Spinal cord (tissue), 9 donors: ENCODE measurements at regions not wholly inside any gene's neighbourhood (a gene's known extent, or its start where the extent isn't known, plus 50 kb on each side); places are given as distances from the start of the nearest gene placed in this dataset.

Source experiments
- DNase-seq, 6 donors: peaks; one replicate each; pipeline versions ENCODE4 v3.0.0 to v3.0.0-alpha.2; 2013 to 2015; ENCODE audit warnings: low spot score in 6 of 6, low read depth in 4 of 6
- H3K27ac ChIP-seq: one replicate; pipeline ENCODE4 v1.5.1; 2013; ENCODE audit warnings: low read depth, low read length, control low read depth
- H3K27me3 ChIP-seq: one replicate; pipeline ENCODE4 v1.6.1; 2013; ENCODE audit warnings: low read length; ENCODE audit not compliant: control insufficient read depth, insufficient read depth
- H3K36me3 ChIP-seq: one replicate; pipeline ENCODE4 v1.6.1; 2013; ENCODE audit warnings: low read length; ENCODE audit not compliant: control insufficient read depth, insufficient read depth
- H3K4me1 ChIP-seq: one replicate; pipeline ENCODE4 v1.6.1; 2013; ENCODE audit warnings: low read length; ENCODE audit not compliant: control insufficient read depth, insufficient read depth
- H3K4me3 ChIP-seq: one replicate; pipeline ENCODE4 v1.5.1; 2013; ENCODE audit warnings: low read depth, low read length, control low read depth
- H3K9me3 ChIP-seq: one replicate; pipeline ENCODE4 v1.6.1; 2013; ENCODE audit warnings: low read length; ENCODE audit not compliant: control insufficient read depth, insufficient read depth
- WGBS: methylation state at CpG from one replicate; pipeline ENCODE4 v1.1.5; 2013; ENCODE audit warnings: missing lambda C conversion rate; ENCODE audit not compliant: insufficient coverage; 5-methylcytosine and 5-hydroxymethylcytosine counted together
- donor health status: healthy.

- Histone ChIP-seq H3K9me3 (peaks cover 2% of the 10 kb centered on the region), H3K4me1 (no peaks in the 10 kb centered on the region), H3K36me3 (no peaks in the 10 kb centered on the region), H3K27ac (no peak overlapping the region), H3K4me3 (no peak overlapping the region), H3K27me3 (no peaks in the 10 kb centered on the region)
- WGBS: 85% methylated on average over 7 of the region's 7 CpGs
- no peak for DNase-seq
These were observed 68.6 kb downstream of the SMIM21 start for GRCh38 chr18:75358928-75359327.

DNA sequence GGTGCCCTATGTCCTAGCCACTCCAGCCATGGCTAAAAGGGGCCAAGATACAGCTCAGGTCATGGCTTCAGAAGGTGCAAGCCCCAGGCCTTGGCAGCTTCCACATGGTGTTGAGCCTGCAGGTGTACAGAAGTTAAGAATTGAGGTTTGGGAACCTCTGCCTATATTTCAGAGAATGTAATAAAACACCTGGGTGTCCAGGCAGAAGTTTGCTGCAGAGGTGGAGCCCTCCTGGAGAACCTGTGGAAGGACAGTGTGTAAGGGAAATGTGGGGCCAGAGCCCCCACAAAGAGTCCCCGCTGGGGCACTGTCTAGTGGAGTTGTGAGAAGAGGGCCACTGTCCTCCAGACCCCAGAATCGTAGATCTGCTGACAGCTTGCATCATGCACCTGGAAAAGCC lies 74.1 kb downstream of the SMIM21 start:
- Histone ChIP-seq H3K4me3 (no peak overlapping the region), H3K27me3 (no peaks in the 10 kb centered on the region), H3K36me3 (no peaks in the 10 kb centered on the region), H3K9me3 (peaks cover 9% of the 10 kb centered on the region), H3K4me1 (peaks cover 9% of the 10 kb centered on the region), H3K27ac (no peak overlapping the region)
- 69% methylated on average over 2 of the region's 2 CpGs for WGBS
- no peak for DNase-seq

- peaks cover 9% of the 10 kb centered on the region for H3K9me3 ChIP-seq
- no peak for DNase-seq
- no peak overlapping the region for H3K4me3 ChIP-seq
- no peak overlapping the region for H3K27ac ChIP-seq
- no peaks in the 10 kb centered on the region for H3K27me3 ChIP-seq
- H3K4me1 ChIP-seq: peaks cover 9% of the 10 kb centered on the region
- 84% methylated on average over 5 of the region's 5 CpGs for WGBS
- H3K36me3 ChIP-seq: no peaks in the 10 kb centered on the region
These were observed 76.1 kb downstream of the SMIM21 start for GRCh38 chr18:75351409-75351808.

DNA sequence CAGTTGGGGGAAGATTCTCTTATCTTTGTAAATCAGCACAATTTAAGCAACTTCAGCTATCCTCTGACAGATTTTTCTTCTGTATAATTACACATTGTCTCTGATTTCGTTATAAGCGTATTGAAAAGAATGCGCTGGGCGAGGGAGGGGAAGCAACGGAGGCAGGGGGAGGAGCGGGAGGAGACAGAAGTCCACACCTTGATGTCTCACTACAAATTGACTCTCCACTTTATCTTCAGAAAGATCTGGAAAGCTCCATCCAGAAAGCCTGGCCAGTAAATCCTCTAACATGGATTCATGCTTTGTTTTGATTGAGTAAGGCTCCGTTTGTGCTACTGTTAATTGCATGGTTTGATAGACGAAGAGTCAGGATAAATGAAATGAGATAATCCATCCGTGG lies 76.6 kb downstream of the SMIM21 start:
- DNase-seq: no peak
- H3K36me3 ChIP-seq: no peaks in the 10 kb centered on the region
- no peaks in the 10 kb centered on the region for H3K27me3 ChIP-seq
- H3K9me3 ChIP-seq: peaks cover 9% of the 10 kb centered on the region
- H3K4me1 ChIP-seq: peaks cover 9% of the 10 kb centered on the region
- H3K27ac ChIP-seq: no peak overlapping the region
- no peak overlapping the region for H3K4me3 ChIP-seq
- WGBS: 67% methylated on average over 1 of the region's 9 CpGs

DNA sequence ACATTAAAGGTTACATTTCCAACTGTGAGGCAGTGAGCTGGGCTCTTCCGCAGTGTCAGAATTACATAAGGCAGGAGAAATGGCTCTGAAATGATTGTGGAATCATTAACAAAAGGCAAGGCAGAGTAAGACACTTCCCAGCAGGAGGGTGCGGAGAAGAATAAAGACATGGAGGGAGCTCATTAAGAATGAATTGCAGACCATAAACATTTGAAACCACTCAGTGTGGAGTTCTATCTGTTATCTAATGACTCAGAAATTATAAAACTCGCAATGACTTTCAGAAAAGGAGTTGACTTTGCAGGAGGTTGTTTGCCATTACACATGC lies 77.0 kb downstream of the SMIM21 start:
- Histone ChIP-seq H3K27ac (no peak overlapping the region), H3K36me3 (no peaks in the 10 kb centered on the region), H3K27me3 (no peaks in the 10 kb centered on the region), H3K9me3 (peaks cover 9% of the 10 kb centered on the region), H3K4me3 (no peak overlapping the region), H3K4me1 (peaks cover 9% of the 10 kb centered on the region)
- peak in 3 of 6 donors; percentile 33 to 96 (median 39) for DNase-seq
- WGBS: 53% methylated on average over 2 of the region's 3 CpGs

GRCh38 chr18:75349668-75350511 lies 77.6 kb downstream of the SMIM21 start:
- Histone ChIP-seq H3K27me3 (no peaks in the 10 kb centered on the region), H3K27ac (no peak overlapping the region), H3K4me3 (no peak overlapping the region), H3K9me3 (peaks cover 9% of the 10 kb centered on the region), H3K36me3 (no peaks in the 10 kb centered on the region), H3K4me1 (peaks cover 9% of the 10 kb centered on the region)
- WGBS: 24% methylated on average over 9 of the region's 18 CpGs
- DNase-seq: peak in 1 of 6 donors; percentile 49

DNA sequence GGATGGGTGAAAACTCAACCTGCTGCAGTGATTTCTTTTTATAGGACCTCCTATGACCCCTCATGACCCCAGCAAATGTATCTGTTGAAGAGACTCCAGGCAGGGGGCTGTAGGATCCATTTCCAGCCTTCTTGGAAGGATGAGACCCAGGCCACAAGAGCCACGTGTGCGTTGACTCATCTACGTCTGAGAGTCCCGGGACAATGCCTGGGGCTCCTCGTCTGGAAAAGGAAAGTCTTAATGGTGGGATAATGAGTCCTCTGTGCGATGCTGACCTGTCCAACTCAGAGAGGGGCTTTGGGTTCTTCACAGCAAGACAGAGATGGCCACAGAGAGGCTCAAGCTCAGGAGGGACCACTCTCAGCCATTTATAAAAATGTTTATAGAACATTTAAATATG lies 80.8 kb downstream of the SMIM21 start:
- Histone ChIP-seq H3K4me1 (peaks cover 12% of the 10 kb centered on the region), H3K4me3 (no peak overlapping the region), H3K9me3 (no peaks in the 10 kb centered on the region), H3K27ac (no peak overlapping the region), H3K36me3 (no peaks in the 10 kb centered on the region), H3K27me3 (peaks cover 2% of the 10 kb centered on the region)
- no peak for DNase-seq
- WGBS: 54% methylated on average over 5 of the region's 6 CpGs

GRCh38 chr18:75344615-75345014 lies 82.9 kb downstream of the SMIM21 start:
- DNase-seq: no peak
- WGBS: 87% methylated on average over 6 of the region's 7 CpGs
- no peaks in the 10 kb centered on the region for H3K9me3 ChIP-seq
- no peaks in the 10 kb centered on the region for H3K36me3 ChIP-seq
- H3K27ac ChIP-seq: no peak overlapping the region
- H3K27me3 ChIP-seq: peaks cover 2% of the 10 kb centered on the region
- no peak overlapping the region for H3K4me3 ChIP-seq
- H3K4me1 ChIP-seq: peaks cover 15% of the 10 kb centered on the region

GRCh38 chr18:75344161-75344560 lies 83.3 kb downstream of the SMIM21 start:
- peaks cover 16% of the 10 kb centered on the region for H3K4me1 ChIP-seq
- peaks cover 2% of the 10 kb centered on the region for H3K27me3 ChIP-seq
- H3K4me3 ChIP-seq: no peak overlapping the region
- H3K36me3 ChIP-seq: no peaks in the 10 kb centered on the region
- no peaks in the 10 kb centered on the region for H3K9me3 ChIP-seq
- H3K27ac ChIP-seq: no peak overlapping the region
- 88% methylated on average over 4 of the region's 8 CpGs for WGBS
- no peak for DNase-seq

DNA sequence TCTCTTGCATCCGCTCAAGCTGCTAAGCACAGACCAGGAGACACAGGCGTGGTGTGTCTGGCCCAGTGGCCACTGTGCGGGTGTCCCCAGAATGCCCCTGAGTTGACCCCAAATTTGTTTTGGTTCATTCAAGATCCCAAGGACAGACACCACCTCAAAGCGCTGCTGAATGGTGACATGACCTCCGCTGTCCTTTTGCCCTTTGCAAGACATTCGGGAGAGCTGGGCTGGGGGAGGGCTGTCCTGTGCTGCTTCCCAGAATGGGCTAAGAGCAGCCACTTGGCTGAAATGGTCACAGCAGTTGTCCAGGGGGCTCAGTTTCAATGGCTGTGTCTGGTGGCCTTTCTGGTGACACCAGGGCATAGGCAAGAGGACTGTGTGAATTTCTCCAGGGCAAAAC lies 84.1 kb downstream of the SMIM21 start:
- no peak for DNase-seq
- Histone ChIP-seq H3K4me1 (peaks cover 19% of the 10 kb centered on the region), H3K9me3 (no peaks in the 10 kb centered on the region), H3K4me3 (no peak overlapping the region), H3K36me3 (no peaks in the 10 kb centered on the region), H3K27ac (no peak overlapping the region), H3K27me3 (peaks cover 2% of the 10 kb centered on the region)
- 79% methylated on average over 5 of the region's 6 CpGs for WGBS
